Stimulated activated CD8-positive, alpha-beta memory T cell treated with anti-CD3 and anti-CD28 coated beads, Interleukin-4, amount 100 ng/mL, for 48 hours (primary cell): ENCODE measurements at regions not wholly inside any gene's neighbourhood (a gene's known extent, or its start where the extent isn't known, plus 50 kb on each side); places are given as distances from the start of the nearest gene placed in this dataset.

Source experiments
- DNase-seq: peaks from one replicate; pipeline ENCODE4 v3.0.0-alpha.2; 2020

- no peak for DNase-seq
Observed at GRCh38 chr4:126719852-126720251, 912.9 kb upstream of the INTU start.

GRCh38 chr4:126725906-126726305 lies 906.9 kb upstream of the INTU start:
- no peak for DNase-seq

DNA sequence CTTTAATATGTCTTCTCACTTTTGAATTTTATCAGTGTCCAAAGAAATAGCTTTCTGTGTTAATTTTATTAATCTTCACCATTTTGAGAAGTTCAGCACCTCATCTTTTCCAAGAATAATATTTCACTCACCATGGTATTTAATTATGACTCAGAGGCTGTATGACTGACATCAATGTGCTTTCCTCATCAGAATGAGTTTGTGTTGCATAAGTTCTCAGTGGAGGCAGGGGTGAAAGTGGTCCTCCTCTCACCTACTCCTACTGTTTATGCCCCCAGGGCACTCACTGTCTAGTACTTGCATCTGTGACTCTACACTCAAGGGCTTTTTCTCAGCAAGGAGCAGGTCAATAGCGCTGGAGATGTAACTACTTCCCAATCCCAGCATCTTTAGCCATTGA lies 905.3 kb upstream of the INTU start:
- DNase-seq, result no peak

- DNase-seq, result no peak
Observed at GRCh38 chr4:126731062-126731461, 901.7 kb upstream of the INTU start.

DNA sequence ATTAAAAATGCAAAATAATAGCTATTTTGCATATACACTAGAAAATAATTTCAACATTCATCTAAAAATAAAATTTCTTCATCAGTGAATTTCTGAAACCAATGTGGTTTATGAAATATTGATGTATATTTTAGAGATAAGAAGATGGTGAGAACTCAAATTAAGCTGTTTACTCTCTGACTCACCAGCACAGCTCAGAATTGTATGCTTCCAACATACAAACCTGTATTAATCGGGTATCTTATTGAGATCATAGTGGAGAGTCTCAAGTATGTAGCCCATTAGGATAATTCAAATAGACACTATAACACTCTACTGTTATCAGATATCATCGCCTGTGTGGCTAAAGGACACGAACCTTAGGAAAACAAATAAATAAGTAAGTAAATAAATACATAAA lies 899.5 kb upstream of the INTU start:
- DNase-seq, result no peak

- DNase-seq, result no peak
Observed at GRCh38 chr4:126734465-126734864, 898.3 kb upstream of the INTU start.

DNA sequence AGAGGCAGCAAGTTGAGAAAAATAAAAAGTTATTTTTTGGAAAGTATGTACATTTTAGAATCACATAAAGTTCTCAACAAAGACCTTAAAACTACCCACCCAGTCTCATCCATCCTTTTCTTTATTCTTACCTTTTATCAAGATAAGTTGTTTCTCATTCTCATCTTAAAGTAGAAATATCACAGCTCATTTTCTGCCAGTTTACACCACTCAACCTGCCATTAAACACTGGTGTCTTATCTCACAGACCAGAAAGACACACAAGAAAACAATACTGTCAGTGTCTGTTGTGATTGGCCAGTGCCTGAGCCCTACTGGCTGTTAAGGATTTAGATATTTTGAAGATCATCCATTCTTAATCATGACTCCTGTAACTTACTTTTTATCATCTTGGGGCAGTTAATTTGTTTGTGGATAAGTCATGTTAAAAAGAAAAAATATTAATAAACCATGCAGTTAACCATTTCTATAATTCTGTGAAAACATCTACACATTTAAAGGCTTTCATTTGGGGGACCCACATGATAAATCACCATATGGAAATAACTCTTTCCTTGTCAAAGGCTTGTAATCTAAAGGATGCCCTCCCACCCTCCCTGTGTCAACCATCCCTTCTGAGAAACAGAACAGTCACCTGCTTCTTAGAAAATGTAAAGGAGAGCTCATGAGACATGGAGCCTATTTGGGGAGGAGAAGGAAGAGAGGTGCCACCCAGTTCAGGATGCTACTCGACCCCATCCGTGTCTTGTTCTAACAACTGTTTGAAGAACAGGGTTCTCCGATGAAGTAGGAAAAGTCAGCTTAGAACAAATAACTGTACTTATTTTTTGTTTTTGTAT lies 897.2 kb upstream of the INTU start:
- DNase-seq, result no peak

DNA sequence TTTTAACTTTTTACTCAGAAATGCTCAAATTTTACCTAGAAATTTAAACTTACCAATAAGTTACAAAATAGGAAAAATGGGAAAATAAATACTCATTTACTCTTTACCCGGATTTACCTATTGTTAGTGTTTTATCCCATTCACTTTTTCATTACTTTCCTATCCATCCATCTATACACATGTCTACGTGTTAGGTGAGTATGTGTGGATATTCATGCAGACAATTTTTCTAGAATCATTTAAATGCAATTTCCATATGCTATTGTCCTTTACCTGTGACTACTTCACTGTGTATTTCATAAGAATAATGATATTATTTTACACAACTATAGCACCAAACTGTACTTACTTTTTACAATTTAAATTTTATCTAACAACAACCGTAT lies 896.6 kb upstream of the INTU start:
- DNase-seq, result no peak

DNA sequence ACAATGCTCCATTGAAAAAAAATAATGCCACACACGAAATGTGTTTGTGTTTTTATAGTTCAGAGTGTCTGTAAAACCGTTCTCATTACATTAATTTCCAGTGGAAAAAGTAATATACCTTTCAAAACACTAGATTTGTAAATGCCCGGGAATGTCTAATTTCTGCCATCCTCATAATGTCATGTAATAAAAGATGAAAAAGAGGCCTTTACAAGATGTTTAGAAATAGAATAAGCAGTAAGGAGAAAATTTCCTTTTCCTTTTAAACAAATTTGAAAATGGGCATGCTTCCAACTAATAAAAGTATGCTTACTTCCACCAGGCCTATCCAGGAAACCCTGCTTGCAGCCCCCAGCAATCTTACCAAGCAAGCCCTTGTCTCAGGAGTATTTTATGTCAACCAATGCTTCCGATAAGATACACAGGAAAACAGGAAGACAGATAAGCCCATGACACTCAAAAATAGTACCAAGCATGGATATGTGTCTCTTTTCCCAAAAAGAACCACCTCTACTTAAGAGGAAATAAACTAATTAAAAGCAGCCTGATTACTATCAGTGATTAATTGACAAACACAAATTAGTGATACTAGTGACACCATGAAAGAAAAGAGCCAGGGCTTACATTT lies 894.7 kb upstream of the INTU start:
- no peak for DNase-seq

DNA sequence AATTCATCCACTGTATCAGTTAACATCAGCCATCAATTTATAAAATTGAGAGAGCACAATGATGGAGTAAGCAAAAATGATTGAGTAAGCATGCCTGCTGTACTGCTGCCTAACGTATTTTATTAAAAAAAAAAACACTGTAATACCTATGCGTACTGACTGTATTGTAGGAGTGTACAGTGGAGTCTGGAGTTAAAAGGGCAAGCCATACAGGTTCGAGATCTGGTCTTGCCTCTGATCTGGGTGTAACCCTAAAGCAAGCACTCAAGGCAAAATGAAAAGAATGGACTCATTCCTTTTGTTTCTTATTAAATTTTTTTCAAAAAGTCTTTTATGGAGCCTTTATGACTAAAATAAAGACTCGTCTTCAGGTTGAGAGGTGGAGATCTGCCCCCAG lies 894.2 kb upstream of the INTU start:
- no peak for DNase-seq

DNA sequence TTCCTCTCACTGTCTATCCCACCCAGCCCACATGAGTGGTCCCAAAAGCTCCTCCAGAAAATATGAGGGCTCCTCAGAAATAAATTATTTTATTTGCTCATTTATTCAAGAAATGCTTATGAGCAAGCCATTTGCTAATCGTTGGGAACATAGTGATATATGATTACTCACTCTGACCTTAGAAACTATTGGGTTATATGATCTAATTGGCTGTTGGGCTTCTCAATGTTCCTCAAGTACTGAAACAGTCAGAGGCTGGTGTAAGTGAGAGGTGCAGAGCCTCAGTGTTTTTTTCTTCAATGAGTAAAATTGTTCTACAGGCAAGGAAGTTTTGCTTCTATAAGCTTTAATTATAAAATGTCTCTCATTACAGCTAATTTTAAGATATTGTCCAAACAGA lies 893.8 kb upstream of the INTU start:
- DNase-seq, result no peak

DNA sequence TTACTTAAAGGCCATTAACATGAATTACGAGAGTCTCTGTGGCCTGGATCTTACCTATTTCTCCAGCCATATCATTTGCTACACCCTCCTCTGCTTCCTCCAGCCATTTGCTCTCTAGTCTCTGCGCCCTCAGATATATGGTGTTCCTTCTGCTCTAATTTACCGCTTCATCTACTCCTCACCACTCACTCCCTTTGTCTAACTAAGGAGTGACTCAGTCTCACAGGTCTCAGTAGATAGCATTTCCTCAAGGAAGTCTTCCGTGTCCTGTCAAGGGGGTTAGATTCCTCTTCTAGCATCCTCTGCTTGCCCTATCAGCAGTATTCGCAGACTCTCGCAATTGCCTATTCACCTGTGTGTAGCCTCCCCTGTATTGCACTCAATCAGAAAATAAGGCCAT lies 892.1 kb upstream of the INTU start:
- DNase-seq, result no peak

- DNase-seq, result no peak
Observed at GRCh38 chr4:126742048-126742447, 890.7 kb upstream of the INTU start.

DNA sequence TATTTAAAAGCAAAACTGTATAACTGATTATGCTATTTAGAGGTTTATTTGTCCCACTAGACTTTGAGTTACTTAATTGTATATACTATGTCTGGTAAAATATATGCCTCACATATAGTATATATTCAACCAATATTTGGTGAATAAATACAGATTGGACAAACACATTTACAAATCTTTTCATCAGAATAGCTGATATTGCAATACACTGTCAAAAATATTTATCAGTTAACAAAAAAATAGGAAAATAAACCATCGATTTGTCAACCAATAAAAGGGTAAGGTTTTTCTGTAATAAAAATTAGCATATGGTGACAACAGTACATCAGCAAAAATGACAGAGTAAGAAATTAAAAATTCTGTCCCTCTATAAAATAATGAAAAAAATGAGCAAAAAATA lies 889.9 kb upstream of the INTU start:
- DNase-seq, result no peak

- no peak for DNase-seq
Observed at GRCh38 chr4:126748736-126749135, 884.0 kb upstream of the INTU start.

GRCh38 chr4:126750723-126751122 lies 882.0 kb upstream of the INTU start:
- no peak for DNase-seq

- no peak for DNase-seq
Observed at GRCh38 chr4:126752126-126752525, 880.6 kb upstream of the INTU start.

DNA sequence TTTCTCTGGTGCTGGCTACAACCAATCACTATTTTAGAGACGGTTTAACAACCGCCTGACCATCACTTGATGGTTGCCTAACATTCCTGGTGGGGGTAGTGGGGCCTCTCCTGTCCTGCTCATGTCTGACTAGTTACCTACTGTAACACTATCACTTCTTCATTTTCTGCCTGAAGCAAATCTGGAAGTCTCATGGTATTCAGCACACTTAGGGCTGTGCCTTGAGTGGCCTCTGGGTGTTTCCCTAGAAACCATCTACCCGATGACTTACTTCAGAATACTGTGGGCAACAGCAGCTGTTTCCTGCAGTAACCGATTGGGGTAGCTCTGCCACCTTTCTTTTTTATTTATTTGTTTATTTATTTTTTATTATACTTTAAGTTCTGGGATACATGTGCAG lies 880.1 kb upstream of the INTU start:
- DNase-seq, result no peak

GRCh38 chr4:126753592-126753991 lies 879.2 kb upstream of the INTU start:
- DNase-seq, result no peak

DNA sequence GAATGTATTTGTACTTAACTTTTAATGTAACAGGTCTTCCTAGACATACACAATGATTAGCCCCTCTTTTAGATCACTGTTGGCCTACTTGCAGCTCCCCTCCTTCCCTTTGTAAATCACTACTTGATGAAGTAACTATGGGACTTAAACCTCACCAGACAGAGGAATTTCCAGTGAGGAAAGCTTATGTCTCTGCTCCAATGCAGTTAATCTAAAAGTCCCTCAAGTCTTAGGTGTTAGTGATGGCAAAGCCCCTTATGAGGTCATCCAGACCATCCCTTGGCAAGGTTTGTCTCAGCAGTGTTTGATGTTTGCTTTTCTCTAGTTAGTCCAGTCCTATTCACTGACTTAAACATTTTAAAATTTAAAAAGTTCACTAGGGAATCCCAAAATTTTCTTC lies 877.3 kb upstream of the INTU start:
- no peak for DNase-seq

DNA sequence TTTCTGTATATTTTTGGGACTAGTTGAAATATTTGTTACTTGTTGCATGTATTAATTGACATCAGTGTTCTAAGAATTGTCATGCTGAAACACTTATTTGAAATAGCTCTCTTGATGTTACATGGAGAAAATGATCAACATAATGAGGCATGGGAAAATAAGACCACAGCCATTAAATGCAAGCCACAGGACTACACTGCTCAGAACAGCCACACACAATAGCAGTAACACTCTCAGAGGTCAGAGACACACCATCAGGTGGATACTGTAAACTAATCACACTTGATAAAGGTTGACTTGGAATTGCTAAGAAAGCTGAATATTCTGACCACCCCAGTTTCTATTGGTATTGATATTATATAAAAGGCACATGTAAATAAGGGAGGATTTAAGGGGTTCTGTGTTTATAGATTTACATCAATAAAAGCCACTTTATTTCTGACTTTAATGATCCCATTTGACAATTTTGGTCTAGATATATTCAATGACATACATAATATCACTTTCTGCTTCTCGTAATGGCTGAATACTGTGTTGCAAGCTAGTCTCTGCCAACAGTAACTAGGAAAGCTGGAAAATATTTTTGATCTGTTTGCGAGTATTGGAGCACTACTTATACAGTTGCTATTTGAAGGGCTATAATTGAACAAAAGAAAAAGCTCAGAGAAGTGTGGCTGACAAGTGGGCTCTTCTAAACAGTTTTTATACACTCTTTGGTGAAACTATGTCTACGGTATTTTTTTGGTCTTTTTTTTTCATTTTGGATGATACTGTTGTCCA lies 876.5 kb upstream of the INTU start:
- DNase-seq, result no peak

GRCh38 chr4:126757219-126757618 lies 875.5 kb upstream of the INTU start:
- no peak for DNase-seq

- DNase-seq, result no peak
Observed at GRCh38 chr4:126758493-126758892, 874.3 kb upstream of the INTU start.
